ENCODE measurements at regions not wholly inside any gene's neighbourhood (a gene's known extent, or its start where the extent isn't known, plus 50 kb on each side); places are given as distances from the start of the nearest gene placed in this dataset.
"Not testable (repeated sequence)": the region's sequence is repeated elsewhere in the genome, so short reads cannot be mapped to it uniquely, and the experiment has no call there.

GRCh38 chrX:555725-556666 is 74.6 kb upstream of the SHOX start:
- no peak for DNase-seq (ENCODE audit: low spot score)

GRCh38 chrX:557601-558000 is 73.0 kb upstream of the SHOX start:
- not testable (repeated sequence) for DNase-seq (ENCODE audit: low spot score)

GRCh38 chrX:559282-559681 is 71.3 kb upstream of the SHOX start:
- DNase-seq (ENCODE audit: low spot score) = not testable (repeated sequence)

- no peak for DNase-seq (ENCODE audit: low spot score)
Measured at GRCh38 chrX:567891-568290, 62.7 kb upstream of the SHOX start.

- no peak for DNase-seq (ENCODE audit: low spot score)
Measured at GRCh38 chrX:568311-568710, 62.3 kb upstream of the SHOX start.

- no peak for DNase-seq (ENCODE audit: low spot score)
Measured at GRCh38 chrX:572538-573124, 58.0 kb upstream of the SHOX start.

- DNase-seq (ENCODE audit: low spot score) = no peak
Measured at GRCh38 chrX:574251-574650, 56.3 kb upstream of the SHOX start.

- no peak for DNase-seq (ENCODE audit: low spot score)
Measured at GRCh38 chrX:574830-575229, 55.8 kb upstream of the SHOX start.

DNA sequence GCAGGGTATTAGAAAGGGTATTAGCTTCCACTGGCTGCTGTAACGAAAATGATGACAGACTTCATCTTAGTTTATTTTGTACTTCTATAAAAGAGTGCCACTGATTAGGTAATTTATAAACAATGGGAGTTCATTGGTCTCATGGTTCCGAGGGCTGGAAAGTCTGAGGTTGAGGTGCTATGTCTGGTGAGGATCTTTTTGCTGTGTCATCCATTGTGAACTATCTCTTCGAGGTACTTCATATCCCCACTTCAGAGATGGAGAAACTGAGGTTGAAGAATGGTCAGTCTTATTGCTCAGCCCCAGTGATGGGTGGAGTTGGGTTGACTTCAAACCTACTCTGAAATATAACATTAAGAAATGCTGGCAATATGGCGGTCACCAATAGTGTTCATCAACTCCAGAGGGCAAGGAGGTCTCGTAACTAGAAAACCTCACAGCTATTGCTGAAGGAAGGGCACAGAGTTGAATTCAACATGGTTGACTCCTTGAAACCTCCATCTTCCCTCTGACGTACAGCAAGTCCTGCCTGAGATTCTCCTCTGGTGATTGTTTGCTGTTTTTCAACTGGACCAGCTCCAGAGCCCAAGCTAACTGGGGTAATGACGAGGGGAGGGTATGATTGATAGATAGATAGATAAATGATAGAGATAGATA is 53.6 kb upstream of the SHOX start:
- DNase-seq (ENCODE audit: low spot score) = no peak

DNA sequence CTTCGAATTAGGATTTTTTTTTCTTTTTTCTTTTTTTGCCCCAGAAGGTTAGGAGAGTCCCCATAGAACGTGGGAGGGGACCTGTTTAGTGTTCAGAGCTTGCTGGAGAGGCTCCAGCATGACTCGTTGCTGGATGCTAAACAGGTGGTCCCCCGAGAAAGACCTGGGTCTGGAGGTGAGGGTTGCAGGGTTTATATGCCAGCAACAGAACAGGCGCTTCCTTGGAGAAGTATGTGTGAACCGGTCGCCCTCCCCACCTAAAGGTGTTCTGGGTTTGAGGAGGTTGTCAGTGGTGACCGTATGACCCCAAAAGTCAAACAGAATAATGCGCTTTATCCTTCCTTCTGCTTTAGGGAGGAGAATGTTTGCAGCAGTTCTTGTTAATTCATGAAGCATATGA is 52.1 kb upstream of the SHOX start:
- DNase-seq (ENCODE audit: low spot score) = no peak

DNA sequence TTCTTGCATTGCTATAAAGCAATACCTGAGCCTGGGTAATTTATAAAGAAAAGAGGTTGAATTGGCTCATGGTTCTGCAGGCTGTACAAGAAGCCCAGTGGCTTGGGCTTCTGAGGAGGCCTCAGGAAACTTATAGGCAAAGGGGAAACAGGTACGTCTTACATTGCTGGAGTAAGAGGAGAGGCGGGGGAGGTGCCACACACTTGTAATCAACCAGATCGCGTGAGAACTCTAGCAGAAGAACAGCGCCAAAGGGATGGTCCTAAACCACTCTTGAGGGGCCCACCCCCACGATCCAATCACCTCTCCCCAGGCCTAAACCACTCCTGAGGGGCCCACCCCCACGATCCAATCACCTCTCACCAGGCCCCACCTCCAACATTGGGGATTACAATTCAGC is 50.6 kb upstream of the SHOX start:
- DNase-seq (ENCODE audit: low spot score) = no peak

Data from NAMALWA (cell line).